SK-N-SH treated with all-trans-retinoic acid at 6 μM for 48 hours (cell line): ENCODE measurements at regions not wholly inside any gene's neighbourhood (a gene's known extent, or its start where the extent isn't known, plus 50 kb on each side); places are given as distances from the start of the nearest gene placed in this dataset.
"Not testable (repeated sequence)": the region's sequence is repeated elsewhere in the genome, so short reads cannot be mapped to it uniquely, and the experiment has no call there.

Source experiments
- ATAC-seq: fragments of 200-7000 bp; cut with Tn5 transposase; 3 replicates; pipeline ENCODE4 v1.9.1; 2020; ENCODE audit warnings: mild to moderate bottlenecking, moderate library complexity
- BACH2 ChIP-seq: fragments of 250-450 bp; sonication (Bioruptor Pico); IDR thresholded peaks from 2 replicates; pipeline ENCODE4 v1.9.0; 2021; ENCODE audit warnings: mild to moderate bottlenecking, borderline replicate concordance
- CREB5 ChIP-seq: fragments of 250-450 bp; sonication (Bioruptor Pico); IDR thresholded peaks from 2 replicates; pipeline ENCODE4 v1.5.1; 2020; ENCODE audit warnings: low read depth, mild to moderate bottlenecking, moderate library complexity
- CSDC2 ChIP-seq: fragments of 250-450 bp; sonication (Bioruptor Pico); IDR thresholded peaks from 2 replicates; pipeline ENCODE4 v1.5.0; 2020; ENCODE audit warnings: mild to moderate bottlenecking, moderate library complexity
- ESRRG ChIP-seq: fragments of 250-450 bp; sonication (Bioruptor Pico); IDR thresholded peaks from 2 replicates; pipeline ENCODE4 v1.6.1; 2021; ENCODE audit warnings: mild to moderate bottlenecking
- GLIS3 ChIP-seq: fragments of 250-450 bp; sonication (Bioruptor Pico); IDR thresholded peaks from 2 replicates; pipeline ENCODE4 v1.5.0; 2020; ENCODE audit warnings: mild to moderate bottlenecking, moderate library complexity
- ISL1 ChIP-seq: fragments of 250-450 bp; sonication (Bioruptor Pico); IDR thresholded peaks from 2 replicates; pipeline ENCODE4 v2.1.2; 2022; ENCODE audit warnings: mild to moderate bottlenecking, moderate library complexity
- OSR1 ChIP-seq: fragments of 250-450 bp; sonication (Bioruptor Pico); IDR thresholded peaks from 2 replicates; pipeline ENCODE4 v1.8.0; 2022; ENCODE audit warnings: moderate library complexity, mild to moderate bottlenecking, inconsistent platforms
- PATZ1 ChIP-seq: fragments of 250-450 bp; sonication (Bioruptor Pico); IDR thresholded peaks from 2 replicates; pipeline ENCODE4 v1.8.0; 2020; ENCODE audit warnings: mild to moderate bottlenecking, moderate library complexity, borderline replicate concordance
- POU6F1 ChIP-seq: fragments of 250-450 bp; sonication (Bioruptor Pico); IDR thresholded peaks from 2 replicates; pipeline ENCODE4 v1.8.0; 2021; ENCODE audit warnings: low read depth, mild to moderate bottlenecking, moderate library complexity, borderline replicate concordance
- PPARA ChIP-seq: fragments of 250-450 bp; sonication (Bioruptor Pico); IDR thresholded peaks from 2 replicates; pipeline ENCODE4 v1.5.0; 2020; ENCODE audit warnings: mild to moderate bottlenecking, borderline replicate concordance
- RARB ChIP-seq: fragments of 250-450 bp; sonication (Bioruptor Pico); IDR thresholded peaks from 2 replicates; pipeline ENCODE4 v1.8.0; 2021; ENCODE audit warnings: mild to moderate bottlenecking, moderate library complexity
- SNAI2 ChIP-seq: fragments of 250-450 bp; sonication (Bioruptor Pico); IDR thresholded peaks from 2 replicates; pipeline ENCODE4 v1.5.0; 2020; ENCODE audit warnings: mild to moderate bottlenecking, moderate library complexity
- TCF4 ChIP-seq: fragments of 250-450 bp; sonication (Bioruptor Pico); IDR thresholded peaks from 2 replicates; pipeline ENCODE4 v1.8.0; 2021; ENCODE audit warnings: mild to moderate bottlenecking, moderate library complexity, borderline replicate concordance
- TSHZ2 ChIP-seq: fragments of 250-450 bp; sonication (Bioruptor Pico); IDR thresholded peaks from 2 replicates; pipeline ENCODE4 v1.5.0; 2020; ENCODE audit warnings: mild to moderate bottlenecking, moderate library complexity
- ZC3H10 ChIP-seq: fragments of 250-450 bp; sonication (Bioruptor Pico); IDR thresholded peaks from 2 replicates; pipeline ENCODE4 v1.5.1; 2021; ENCODE audit warnings: mild to moderate bottlenecking, moderate library complexity
- ZFP3 ChIP-seq: fragments of 250-450 bp; sonication (Bioruptor Pico); IDR thresholded peaks from 2 replicates; pipeline ENCODE4 v1.5.0; 2020; ENCODE audit warnings: mild to moderate bottlenecking, moderate library complexity
- ZFP30 ChIP-seq: fragments of 450-650 bp; formaldehyde crosslinking; IDR thresholded peaks from 2 replicates; pipeline ENCODE4 v1.5.0; 2022; ENCODE audit warnings: mild to moderate bottlenecking, moderate library complexity
- ZNF565 ChIP-seq: fragments of 450-650 bp; formaldehyde crosslinking; conservative IDR thresholded peaks from 2 replicates; pipeline ENCODE4 v1.5.0; 2020; ENCODE audit warnings: low read depth, mild to moderate bottlenecking, moderate library complexity
- ZNF70 ChIP-seq: fragments of 450-650 bp; formaldehyde crosslinking; IDR thresholded peaks from 2 replicates; pipeline ENCODE4 v1.5.0; 2020; ENCODE audit warnings: mild to moderate bottlenecking, moderate library complexity
- ZNF8 ChIP-seq: fragments of 450-650 bp; formaldehyde crosslinking; IDR thresholded peaks from 2 replicates; pipeline ENCODE4 v1.5.0; 2020; ENCODE audit warnings: mild to moderate bottlenecking, moderate library complexity

GRCh38 chr5:82975812-82976211 is 101.4 kb downstream of the TMEM167A start:
- ATAC-seq: no peak
- no peak for TF ChIP-seq SNAI2 (CRISPR knock-in tag)
- no peak for TF ChIP-seq PATZ1 (CRISPR knock-in tag)
- no peak for TF ChIP-seq POU6F1
- no peak for TF ChIP-seq CSDC2 (CRISPR knock-in tag)
- TF ChIP-seq ISL1 (CRISPR knock-in tag): no peak
- TF ChIP-seq ZFP3 (CRISPR knock-in tag): no peak
- TF ChIP-seq ZNF8 (CRISPR knock-in tag): no peak
- no peak for TF ChIP-seq ZC3H10 (CRISPR knock-in tag)
- no peak for TF ChIP-seq TSHZ2 (CRISPR knock-in tag)
- no peak for TF ChIP-seq CREB5 (CRISPR knock-in tag)
- no peak for TF ChIP-seq TCF4 (CRISPR knock-in tag)
- no peak for TF ChIP-seq ESRRG
- TF ChIP-seq OSR1: no peak
- no peak for TF ChIP-seq ZFP30
- TF ChIP-seq BACH2 (CRISPR knock-in tag): no peak

- ATAC-seq: no peak
- no peak for TF ChIP-seq CSDC2 (CRISPR knock-in tag)
- no peak for TF ChIP-seq ZNF70 (CRISPR knock-in tag)
- TF ChIP-seq BACH2 (CRISPR knock-in tag): no peak
- TF ChIP-seq ZNF565 (CRISPR knock-in tag): no peak
- no peak for TF ChIP-seq PATZ1 (CRISPR knock-in tag)
- no peak for TF ChIP-seq GLIS3
- no peak for TF ChIP-seq OSR1
- TF ChIP-seq PPARA (CRISPR knock-in tag): no peak
- TF ChIP-seq POU6F1: no peak
- TF ChIP-seq RARB (CRISPR knock-in tag): no peak
- TF ChIP-seq TSHZ2 (CRISPR knock-in tag): no peak
- TF ChIP-seq ZNF8 (CRISPR knock-in tag): no peak
- TF ChIP-seq ZFP30: no peak
- no peak for TF ChIP-seq ESRRG
- TF ChIP-seq ISL1 (CRISPR knock-in tag): no peak
- TF ChIP-seq CREB5 (CRISPR knock-in tag): no peak
- no peak for TF ChIP-seq ZC3H10 (CRISPR knock-in tag)
Observed at GRCh38 chr5:82975396-82975795, 101.8 kb downstream of the TMEM167A start.

- ATAC-seq: not testable (repeated sequence)
Observed at GRCh38 chr5:82974346-82974745, 102.8 kb downstream of the TMEM167A start.
